B cell (primary cell): ENCODE measurements at regions not wholly inside any gene's neighbourhood (a gene's known extent, or its start where the extent isn't known, plus 50 kb on each side); places are given as distances from the start of the nearest gene placed in this dataset.

Experiments
- EZH2 ChIP-seq: IDR thresholded peaks from 2 replicates; pipeline ENCODE4 v1.6.1; 2012; ENCODE audit warnings: borderline replicate concordance, low read depth, mild to moderate bottlenecking, moderate library complexity, low read length; ENCODE audit not compliant: insufficient read depth, poor library complexity, severe bottlenecking
- TF ChIP-seq, protein P1 (sequence below): fragments of 200-600 bp; IDR thresholded peaks from one replicate; pipeline ENCODE4 v1.8.0; 2022; ENCODE audit warnings: antibody characterized with exemption, mild to moderate bottlenecking

DNA sequence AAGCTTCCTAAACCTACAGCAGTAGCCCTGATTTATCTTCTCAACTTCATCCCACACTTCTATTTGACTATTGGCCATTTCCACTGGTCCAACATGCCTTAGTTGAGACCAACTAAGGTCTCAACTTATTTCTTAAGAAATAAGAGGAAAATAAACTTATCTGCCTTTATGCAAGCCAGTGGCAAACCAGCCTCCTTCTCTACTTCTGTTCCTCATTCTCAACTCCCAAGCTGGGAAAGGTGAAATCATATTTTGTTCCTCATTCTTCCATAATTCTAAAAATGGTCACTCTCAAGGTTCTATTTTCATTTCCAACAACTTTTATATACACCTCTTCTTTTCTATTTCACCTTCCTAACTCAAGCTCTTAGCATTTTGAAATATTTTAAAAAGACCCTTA is 149.6 kb upstream of the C9orf72 start:
- TF ChIP-seq, protein P1, sequence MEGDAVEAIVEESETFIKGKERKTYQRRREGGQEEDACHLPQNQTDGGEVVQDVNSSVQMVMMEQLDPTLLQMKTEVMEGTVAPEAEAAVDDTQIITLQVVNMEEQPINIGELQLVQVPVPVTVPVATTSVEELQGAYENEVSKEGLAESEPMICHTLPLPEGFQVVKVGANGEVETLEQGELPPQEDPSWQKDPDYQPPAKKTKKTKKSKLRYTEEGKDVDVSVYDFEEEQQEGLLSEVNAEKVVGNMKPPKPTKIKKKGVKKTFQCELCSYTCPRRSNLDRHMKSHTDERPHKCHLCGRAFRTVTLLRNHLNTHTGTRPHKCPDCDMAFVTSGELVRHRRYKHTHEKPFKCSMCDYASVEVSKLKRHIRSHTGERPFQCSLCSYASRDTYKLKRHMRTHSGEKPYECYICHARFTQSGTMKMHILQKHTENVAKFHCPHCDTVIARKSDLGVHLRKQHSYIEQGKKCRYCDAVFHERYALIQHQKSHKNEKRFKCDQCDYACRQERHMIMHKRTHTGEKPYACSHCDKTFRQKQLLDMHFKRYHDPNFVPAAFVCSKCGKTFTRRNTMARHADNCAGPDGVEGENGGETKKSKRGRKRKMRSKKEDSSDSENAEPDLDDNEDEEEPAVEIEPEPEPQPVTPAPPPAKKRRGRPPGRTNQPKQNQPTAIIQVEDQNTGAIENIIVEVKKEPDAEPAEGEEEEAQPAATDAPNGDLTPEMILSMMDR = no peak
- TF ChIP-seq EZH2 = no peak
